ENCODE measurements at regions not wholly inside any gene's neighbourhood (a gene's known extent, or its start where the extent isn't known, plus 50 kb on each side); places are given as distances from the start of the nearest gene placed in this dataset.

GRCh38 chrX:6861456-6861855 lies 286.1 kb upstream of the STS start:
- 71 to 72% methylated on average over 5 of the region's 5 CpGs for WGBS, 2 donors
- DNase-seq, result no peak
- Histone ChIP-seq H3K9me3 (no peaks in the 10 kb centered on the region), H3K4me3 (no peak overlapping the region), H3K4me1 (no peaks in the 10 kb centered on the region), H3K27ac (no peak overlapping the region), H3K27me3 (no peaks in the 10 kb centered on the region), H3K36me3 (replicated peaks in 1 of 2; ENCODE audit: insufficient read depth in 1 of 2, low read depth in 2 of 2) (no peaks in the 10 kb centered on the region)
- TF ChIP-seq POLR2A (IDR thresholded peaks at IDR 0.05), result no peak
- no peak for TF ChIP-seq CTCF (IDR thresholded peaks at IDR 0.05)
- no peak for ATAC-seq
- intact Hi-C loops (cut with DNase I), result no loop called here

- no peak overlapping the region for H3K27ac ChIP-seq
- 92 to 94% methylated on average over 2 of the region's 2 CpGs for WGBS, 2 donors
- H3K4me3 ChIP-seq, result no peak overlapping the region
- TF ChIP-seq CTCF (IDR thresholded peaks at IDR 0.05) (no peak), POLR2A (IDR thresholded peaks at IDR 0.05) (no peak)
- no peaks in the 10 kb centered on the region for H3K9me3 ChIP-seq
- no peaks in the 10 kb centered on the region for H3K27me3 ChIP-seq
- H3K4me1 ChIP-seq, result no peaks in the 10 kb centered on the region
- ATAC-seq (no peak), DNase-seq (no peak)
- intact Hi-C loops (cut with DNase I), result no loop called here
- H3K36me3 ChIP-seq (replicated peaks in 1 of 2; ENCODE audit: insufficient read depth in 1 of 2, low read depth in 2 of 2), result no peaks in the 10 kb centered on the region
Observed at GRCh38 chrX:6857749-6858148, 289.8 kb upstream of the STS start.

- Histone ChIP-seq H3K4me3 (no peak overlapping the region), H3K27me3 (no peaks in the 10 kb centered on the region), H3K27ac (no peak overlapping the region), H3K36me3 (replicated peaks in 1 of 2; ENCODE audit: insufficient read depth in 1 of 2, low read depth in 2 of 2) (no peaks in the 10 kb centered on the region), H3K4me1 (no peaks in the 10 kb centered on the region), H3K9me3 (no peaks in the 10 kb centered on the region)
- TF ChIP-seq POLR2A (IDR thresholded peaks at IDR 0.05) (no peak), CTCF (IDR thresholded peaks at IDR 0.05) (no peak)
- 72 to 85% methylated on average over 6 of the region's 6 CpGs for WGBS, 2 donors
- no peak for ATAC-seq
- DNase-seq, result no peak
- intact Hi-C loops (cut with DNase I), result no loop called here
Observed at GRCh38 chrX:6856471-6856870, 291.0 kb upstream of the STS start.

GRCh38 chrX:6852869-6853268 lies 294.6 kb upstream of the STS start:
- ATAC-seq (no peak), DNase-seq (no peak)
- H3K9me3 ChIP-seq, result no peaks in the 10 kb centered on the region
- no peak for TF ChIP-seq CTCF (IDR thresholded peaks at IDR 0.05)
- no peak for TF ChIP-seq POLR2A (IDR thresholded peaks at IDR 0.05)
- H3K27ac ChIP-seq, result no peak overlapping the region
- no peak overlapping the region for H3K4me3 ChIP-seq
- 37 to 48% methylated on average over 3 of the region's 3 CpGs for WGBS, 2 donors
- no peaks in the 10 kb centered on the region for H3K36me3 ChIP-seq (replicated peaks in 1 of 2; ENCODE audit: insufficient read depth in 1 of 2, low read depth in 2 of 2)
- no peaks in the 10 kb centered on the region for H3K27me3 ChIP-seq
- intact Hi-C loops (cut with DNase I), result no loop called here
- H3K4me1 ChIP-seq, result no peaks in the 10 kb centered on the region

GRCh38 chrX:6852121-6852520 lies 295.4 kb upstream of the STS start:
- TF ChIP-seq CTCF (IDR thresholded peaks at IDR 0.05) (no peak), POLR2A (IDR thresholded peaks at IDR 0.05) (no peak)
- ATAC-seq, result no peak
- H3K4me1 ChIP-seq, result no peaks in the 10 kb centered on the region
- no peaks in the 10 kb centered on the region for H3K36me3 ChIP-seq (replicated peaks in 1 of 2; ENCODE audit: insufficient read depth in 1 of 2, low read depth in 2 of 2)
- no peak overlapping the region for H3K27ac ChIP-seq
- 80 to 83% methylated on average over 1 of the region's 1 CpG for WGBS, 2 donors
- H3K27me3 ChIP-seq, result no peaks in the 10 kb centered on the region
- H3K4me3 ChIP-seq, result no peak overlapping the region
- no peaks in the 10 kb centered on the region for H3K9me3 ChIP-seq
- intact Hi-C loops (cut with DNase I), result no loop called here
- no peak for DNase-seq

All from body of pancreas (tissue), 4 donors.